ENCODE measurements at regions not wholly inside any gene's neighbourhood (a gene's known extent, or its start where the extent isn't known, plus 50 kb on each side); places are given as distances from the start of the nearest gene placed in this dataset.

DNA sequence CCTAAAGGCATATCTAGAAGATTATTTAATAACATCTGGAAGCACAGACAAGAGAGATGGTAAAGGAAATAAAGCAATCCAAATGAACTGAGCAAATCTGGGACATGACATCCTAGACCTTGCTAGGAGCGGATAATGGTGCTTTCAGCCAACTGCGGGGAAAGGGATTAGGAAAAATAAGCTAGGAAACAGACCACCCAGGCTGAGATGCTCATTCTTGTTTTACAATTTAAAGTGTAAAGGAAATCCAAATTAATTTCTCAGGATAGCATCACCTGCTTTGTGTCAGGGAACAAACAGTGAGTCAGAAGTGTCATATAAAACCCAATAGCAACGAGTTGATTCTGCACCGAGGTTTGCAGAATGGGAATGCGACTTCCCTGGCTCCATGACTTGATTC, 112.5 kb upstream of the CXCR4 start:
- TF ChIP-seq, protein P1, sequence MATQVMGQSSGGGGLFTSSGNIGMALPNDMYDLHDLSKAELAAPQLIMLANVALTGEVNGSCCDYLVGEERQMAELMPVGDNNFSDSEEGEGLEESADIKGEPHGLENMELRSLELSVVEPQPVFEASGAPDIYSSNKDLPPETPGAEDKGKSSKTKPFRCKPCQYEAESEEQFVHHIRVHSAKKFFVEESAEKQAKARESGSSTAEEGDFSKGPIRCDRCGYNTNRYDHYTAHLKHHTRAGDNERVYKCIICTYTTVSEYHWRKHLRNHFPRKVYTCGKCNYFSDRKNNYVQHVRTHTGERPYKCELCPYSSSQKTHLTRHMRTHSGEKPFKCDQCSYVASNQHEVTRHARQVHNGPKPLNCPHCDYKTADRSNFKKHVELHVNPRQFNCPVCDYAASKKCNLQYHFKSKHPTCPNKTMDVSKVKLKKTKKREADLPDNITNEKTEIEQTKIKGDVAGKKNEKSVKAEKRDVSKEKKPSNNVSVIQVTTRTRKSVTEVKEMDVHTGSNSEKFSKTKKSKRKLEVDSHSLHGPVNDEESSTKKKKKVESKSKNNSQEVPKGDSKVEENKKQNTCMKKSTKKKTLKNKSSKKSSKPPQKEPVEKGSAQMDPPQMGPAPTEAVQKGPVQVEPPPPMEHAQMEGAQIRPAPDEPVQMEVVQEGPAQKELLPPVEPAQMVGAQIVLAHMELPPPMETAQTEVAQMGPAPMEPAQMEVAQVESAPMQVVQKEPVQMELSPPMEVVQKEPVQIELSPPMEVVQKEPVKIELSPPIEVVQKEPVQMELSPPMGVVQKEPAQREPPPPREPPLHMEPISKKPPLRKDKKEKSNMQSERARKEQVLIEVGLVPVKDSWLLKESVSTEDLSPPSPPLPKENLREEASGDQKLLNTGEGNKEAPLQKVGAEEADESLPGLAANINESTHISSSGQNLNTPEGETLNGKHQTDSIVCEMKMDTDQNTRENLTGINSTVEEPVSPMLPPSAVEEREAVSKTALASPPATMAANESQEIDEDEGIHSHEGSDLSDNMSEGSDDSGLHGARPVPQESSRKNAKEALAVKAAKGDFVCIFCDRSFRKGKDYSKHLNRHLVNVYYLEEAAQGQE (IDR thresholded peaks at IDR 0.05; ENCODE audit: insufficient read depth in 1 of 2, low read depth in 2 of 2, low read length in 2 of 2) = no peak
- TF ChIP-seq SIN3A (IDR thresholded peaks at IDR 0.05; ENCODE audit: borderline replicate concordance, insufficient read depth, low read length) = no peak
- no peak for TF ChIP-seq POLR2AphosphoS5 (IDR thresholded peaks at IDR 0.05; ENCODE audit: low read depth, low read length)
- no peak for TF ChIP-seq TAF1 (IDR thresholded peaks at IDR 0.05; ENCODE audit: borderline replicate concordance, insufficient read depth, low read length)
